Brain pericyte (primary cell): ENCODE measurements at regions not wholly inside any gene's neighbourhood (a gene's known extent, or its start where the extent isn't known, plus 50 kb on each side); places are given as distances from the start of the nearest gene placed in this dataset.
"Not testable (repeated sequence)": the region's sequence is repeated elsewhere in the genome, so short reads cannot be mapped to it uniquely, and the experiment has no call there.

ENCODE experiments used
- DNase-seq: peaks from one replicate; pipeline ENCODE4 v3.0.0-alpha.2; 2012; ENCODE audit warnings: low read depth, low spot score

DNA sequence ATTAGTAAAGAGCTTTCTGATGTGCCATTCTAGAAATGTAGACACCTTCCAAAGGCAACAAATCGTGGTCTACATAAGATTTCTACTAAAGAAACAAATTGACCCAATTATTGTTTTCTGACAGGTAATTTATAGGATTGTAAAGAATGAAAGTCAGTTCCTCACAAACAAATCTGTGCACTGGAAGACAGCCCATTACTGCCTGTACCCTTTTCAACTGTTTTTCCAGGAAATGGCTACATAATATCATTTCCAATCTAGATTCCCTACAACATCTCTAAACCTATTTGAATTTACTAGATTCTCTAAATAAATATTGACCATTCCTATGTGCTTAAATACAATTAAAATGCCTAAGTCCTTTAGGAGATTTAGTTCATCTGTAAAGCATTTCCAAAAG is 939.1 kb downstream of the FSCB start:
- DNase-seq: no peak

DNA sequence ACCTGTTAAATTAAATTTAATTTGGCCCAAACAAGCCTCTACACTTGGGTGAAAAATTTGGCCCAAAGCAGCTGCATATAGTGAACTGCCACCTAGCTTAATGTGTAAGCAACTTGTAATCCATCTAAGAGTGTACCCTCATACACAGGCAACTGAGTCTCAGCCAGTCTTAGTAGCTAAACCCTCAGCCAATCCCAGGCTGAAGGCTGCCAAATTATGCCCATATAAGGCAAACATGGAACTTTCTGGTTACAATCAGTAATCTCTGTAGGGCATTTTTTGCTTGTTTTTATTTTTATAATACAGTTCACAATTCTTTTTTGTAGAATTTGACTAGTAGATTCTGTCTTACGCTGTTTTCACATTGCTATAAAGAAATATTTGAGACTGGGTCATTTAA is 958.7 kb downstream of the FSCB start:
- DNase-seq: no peak

DNA sequence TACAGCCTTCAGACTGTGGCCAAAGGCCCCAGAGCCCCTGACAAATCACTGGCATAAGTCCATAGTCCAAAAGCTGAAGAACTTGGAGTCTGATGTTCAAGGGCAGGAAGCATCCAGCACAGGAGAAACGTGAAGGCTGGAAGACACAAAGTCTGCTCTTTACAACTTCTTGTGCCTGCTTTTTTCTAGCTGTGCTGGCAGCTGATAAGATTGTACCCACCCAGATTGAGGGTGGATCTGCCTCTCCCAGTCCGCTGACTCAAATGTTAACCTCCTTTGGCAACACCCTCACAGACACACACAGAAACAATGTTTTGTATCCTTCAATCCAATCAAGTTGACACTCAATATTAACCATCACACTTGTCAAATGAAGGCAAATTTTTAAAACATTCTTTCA is 959.5 kb downstream of the FSCB start:
- DNase-seq: not testable (repeated sequence)

DNA sequence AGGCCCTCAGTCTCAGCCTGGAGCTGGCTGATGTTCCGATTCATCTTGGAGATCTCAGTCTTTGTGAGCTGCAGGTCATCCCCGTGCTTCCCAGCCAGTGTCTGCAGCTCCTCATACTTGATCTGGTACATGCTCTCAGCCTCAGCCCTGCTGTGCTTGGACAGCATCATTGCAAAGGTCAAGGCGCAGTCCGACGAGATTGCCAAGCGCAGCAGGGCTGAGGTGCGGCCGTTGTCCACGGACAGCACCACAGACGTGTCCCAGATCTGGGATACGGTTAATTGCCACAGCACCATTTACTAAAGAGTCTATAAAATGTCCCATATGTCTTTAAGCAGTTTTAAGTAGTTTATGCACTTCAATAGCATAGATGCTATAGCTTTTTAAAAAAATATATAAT is 965.7 kb downstream of the FSCB start:
- no peak for DNase-seq

DNA sequence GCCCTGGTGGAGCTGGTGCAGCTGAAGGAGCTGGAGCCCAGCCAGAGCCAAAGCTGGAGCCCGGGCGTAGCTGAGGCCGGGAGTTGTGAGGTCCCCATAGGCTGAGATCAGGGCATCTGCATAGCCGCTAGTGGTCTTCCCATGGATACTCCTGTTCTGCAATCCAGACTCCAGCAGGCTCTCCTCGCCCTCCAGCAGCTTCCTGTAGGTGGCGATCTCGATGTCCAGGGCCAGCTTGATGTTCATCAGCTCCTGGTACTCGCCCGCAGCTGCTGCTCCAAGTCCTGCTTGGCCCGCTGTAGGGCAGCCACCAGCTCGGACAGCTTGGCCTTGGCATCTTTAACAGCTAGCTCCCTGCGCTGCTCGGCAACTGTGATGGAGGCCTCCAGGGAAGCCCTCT is 966.1 kb downstream of the FSCB start:
- no peak for DNase-seq

DNA sequence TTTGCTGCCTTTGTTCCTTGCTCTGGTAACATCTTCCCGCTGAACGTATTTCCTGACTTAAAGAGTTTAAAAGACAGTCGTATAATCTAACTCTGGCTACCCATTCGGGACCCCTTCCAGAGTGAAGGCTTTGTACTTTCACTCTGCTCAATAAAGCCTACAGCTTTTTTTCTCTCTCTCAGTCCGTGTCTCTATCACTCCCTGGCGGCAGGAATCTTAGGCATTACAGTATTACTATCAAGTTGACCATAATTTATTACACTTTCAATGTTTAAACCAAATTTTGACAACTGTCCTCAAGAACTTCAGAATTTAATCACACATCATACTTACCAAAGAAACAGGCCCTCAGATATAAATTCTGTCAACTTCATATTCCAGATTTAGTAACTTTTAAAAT is 967.9 kb downstream of the FSCB start:
- DNase-seq: no peak

DNA sequence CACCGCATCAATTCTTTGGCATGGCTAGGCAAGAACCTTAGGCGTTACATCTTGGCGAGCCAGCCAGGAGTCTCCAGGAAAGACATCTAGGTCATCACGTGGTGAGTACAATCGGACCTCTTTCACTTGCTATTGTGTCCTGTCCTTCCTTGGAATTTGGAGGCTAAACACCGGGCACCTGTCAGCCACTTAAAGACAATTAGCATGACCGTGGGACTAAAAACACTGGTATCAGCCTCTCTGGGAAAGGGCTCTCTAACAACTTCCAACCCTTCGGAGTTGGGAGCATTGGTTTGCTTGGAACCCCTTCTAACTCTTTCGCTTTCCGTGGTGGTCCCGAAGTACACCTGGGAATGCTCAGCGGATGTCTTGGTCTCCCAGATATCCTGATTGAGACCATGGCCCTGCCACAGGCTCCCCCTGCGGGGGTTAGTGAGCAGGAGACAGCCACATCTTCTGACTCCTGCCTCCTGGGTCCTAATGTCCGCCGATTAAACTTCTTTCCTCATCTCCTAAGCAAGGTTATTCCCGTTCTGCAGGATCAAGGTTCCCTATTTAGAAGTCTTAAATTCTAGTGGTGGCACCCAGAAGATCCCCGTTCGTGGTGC is 971.7 kb downstream of the FSCB start:
- DNase-seq: no peak

DNA sequence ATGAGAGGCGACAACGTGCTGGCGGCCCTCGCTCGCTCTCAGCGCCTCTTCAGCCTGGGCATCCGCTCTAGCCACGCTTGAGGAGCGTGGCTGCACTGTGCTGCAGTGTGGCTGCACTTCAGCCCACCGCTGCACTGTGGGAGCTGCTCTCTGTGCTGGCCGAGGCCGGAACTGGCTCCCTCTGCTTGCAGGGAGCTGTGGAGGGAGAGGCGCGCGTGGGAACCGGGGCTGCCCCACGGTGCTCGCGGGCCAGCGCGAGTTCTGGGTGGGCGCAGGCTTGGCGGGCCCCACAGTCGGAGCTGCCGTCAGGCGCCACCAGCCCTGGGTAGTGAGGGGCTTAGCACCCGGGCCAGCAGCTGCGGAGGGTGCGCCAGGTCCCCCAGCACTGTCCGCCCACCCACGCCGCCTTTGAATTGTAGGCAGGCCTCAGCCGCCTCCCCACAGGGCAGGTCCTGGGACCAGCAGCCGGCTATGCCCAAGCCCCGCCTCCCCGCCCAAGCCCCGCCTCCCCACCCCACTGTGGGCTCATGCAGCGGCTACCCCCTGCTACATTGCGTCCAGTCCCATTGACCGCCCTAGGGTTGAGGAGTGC is 974.2 kb downstream of the FSCB start:
- DNase-seq: no peak

DNA sequence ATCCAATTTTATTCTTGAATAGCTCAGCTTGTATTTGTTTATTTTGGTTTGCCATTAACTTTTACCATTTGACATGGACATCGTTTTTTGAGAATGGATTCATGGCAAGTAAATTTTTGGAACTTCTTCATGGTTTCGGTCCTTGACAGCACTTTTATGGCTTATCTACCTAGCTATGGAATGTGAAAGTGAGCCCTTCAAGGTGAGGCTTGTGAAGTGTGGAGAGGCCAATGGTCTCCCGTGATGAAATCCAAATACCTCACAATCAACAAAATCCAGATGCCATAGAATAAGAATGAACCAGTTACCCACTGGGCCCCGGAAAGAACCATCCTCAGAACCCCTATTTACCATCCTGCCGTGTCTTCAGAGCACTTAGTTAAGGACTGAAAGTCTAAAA is 978.8 kb downstream of the FSCB start:
- DNase-seq: no peak

DNA sequence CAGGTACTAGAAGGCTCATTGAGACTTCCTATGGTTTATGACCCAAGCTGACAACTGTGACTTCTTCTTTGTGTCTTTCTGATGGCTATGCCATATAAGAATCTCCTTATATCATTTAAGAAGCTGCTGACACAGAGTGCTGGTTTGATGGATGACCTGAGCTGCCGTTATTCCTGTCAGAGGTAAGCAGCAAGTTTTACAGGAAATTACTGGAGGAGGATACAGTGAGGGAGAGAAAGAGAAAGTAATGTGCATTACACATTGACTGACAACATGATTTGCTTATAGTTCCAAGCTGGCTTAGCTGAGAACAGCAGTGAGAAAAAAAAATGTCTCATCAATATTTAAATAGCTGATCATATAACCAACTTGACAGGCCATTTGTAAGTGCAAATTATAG is 981.4 kb downstream of the FSCB start:
- DNase-seq: no peak

DNA sequence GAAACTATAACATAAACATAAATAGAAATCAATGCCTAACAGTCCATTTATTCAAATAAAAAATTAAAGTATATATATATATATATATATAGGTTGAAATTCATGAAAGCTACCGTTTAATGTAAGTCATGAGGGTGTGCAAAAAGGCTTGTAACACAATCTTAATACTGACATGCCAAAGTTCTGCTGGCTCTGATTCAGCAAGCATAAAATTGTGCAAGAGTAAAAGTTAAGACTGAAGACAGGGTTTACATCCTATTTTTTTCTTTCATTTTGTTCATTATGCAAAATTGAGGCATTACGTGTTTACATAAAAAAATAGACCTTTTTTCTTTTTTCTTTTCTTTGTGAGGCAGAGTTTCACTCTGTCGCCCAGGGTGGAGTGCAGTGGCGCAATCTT is 984.2 kb downstream of the FSCB start:
- no peak for DNase-seq

DNA sequence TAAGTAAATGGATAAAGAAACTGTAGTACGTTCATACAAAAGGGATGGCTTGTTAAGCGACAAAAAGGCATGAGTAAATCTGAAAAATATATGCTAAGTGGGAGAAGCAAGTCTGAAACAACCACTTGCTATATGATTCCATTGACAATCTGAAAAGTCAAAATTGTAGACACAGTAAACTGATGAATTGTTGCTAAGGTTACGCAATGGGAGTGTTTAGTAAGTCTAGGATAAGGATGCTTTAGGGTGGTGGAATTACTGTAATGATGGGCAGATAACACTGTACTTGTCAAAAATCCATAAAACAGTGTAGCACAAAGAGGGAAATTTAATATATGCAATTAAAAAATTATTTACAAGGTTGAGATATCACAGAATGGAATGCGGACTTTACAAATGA is 984.9 kb downstream of the FSCB start:
- no peak for DNase-seq

DNA sequence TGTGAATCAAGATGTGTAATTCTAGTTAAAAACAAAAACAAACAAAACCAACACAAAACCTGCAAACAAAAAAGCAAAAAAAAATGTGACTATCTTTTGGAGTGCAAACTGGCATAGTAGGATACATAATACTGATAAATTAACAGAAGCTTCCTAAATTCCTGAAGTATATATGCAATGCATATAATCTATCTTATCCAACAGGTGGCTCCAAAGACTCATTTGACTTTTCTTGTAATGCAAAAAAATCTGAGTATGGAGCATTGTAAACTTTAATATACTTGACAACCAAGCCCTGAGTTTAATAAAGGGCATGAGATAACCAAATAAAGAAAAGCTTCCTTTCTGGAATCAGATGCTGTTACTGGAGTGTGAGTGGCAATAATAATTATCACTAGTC is 1003.6 kb downstream of the FSCB start:
- no peak for DNase-seq

DNA sequence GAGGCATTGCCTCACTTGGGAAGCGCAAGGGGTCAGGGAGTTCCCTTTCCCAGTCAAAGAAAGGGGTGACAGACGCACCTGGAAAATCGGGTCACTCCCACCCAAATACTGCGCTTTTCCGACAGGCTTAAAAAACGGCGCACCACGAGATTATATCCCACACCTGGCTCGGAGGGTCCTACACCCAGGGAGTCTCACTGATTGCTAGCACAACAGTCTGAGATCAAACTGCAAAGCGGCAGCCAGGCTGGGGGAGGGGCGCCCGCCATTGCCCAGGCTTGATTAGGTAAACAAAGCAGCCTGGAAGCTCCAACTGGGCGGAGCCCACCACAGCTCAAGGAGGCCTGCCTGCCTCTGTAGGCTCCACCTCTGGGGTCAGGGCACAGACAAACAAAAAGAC is 1014.7 kb downstream of the FSCB start:
- DNase-seq: not testable (repeated sequence)

DNA sequence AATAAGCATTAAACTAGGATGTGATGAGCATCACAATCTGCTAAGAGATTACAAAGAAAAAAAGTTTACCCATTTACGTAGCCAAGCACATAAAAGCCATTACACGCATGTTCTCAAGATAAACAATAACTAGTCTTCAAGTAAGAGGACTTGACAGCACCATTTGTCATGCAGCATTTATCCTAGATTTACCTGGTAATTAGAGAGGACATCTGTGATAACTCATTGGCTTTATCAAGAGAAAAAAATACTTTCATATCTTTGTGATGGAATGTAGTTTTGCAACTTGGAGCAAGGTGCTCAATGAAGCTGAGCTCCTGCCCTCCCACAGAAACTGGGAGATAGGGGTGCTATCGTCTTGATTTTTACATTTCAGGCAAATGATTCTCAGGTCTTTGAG is 1023.7 kb downstream of the FSCB start:
- DNase-seq: no peak

DNA sequence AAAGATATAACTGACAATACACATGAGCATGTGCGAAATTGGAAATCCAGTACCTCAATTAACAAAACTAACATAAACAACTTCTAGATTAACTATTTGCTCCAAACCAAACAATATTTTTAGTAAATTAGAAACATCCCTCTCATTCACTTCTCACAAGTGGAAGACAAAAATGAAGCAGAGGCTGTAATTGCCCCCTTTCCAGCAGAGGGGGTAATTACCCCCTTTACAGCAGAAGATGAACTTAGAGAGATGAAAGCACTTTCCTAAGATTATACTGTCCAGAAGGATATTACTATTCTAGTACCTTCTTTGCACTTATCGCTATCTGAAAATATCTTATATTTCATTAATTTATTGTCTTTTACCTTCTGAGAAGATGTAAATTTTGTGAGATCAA is 1025.2 kb downstream of the FSCB start:
- no peak for DNase-seq

DNA sequence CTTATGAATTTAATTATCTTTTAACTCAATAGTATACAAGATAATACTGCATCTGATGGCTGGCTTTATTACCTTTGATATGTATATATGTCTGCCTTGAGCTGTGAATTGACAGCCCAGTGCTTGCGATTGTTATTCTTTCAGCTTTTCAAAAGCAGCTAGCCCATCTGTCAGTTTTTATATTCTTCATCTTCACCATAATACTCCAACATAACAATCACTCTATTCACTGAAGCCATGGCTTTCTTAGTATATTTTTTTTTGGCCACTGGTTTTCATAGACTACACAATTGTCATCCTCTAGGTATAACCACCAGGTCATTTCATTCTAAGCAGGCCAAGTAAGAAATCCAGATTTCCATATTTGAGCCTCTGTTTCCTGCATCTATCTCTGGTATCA is 1026.1 kb downstream of the FSCB start:
- DNase-seq: no peak

DNA sequence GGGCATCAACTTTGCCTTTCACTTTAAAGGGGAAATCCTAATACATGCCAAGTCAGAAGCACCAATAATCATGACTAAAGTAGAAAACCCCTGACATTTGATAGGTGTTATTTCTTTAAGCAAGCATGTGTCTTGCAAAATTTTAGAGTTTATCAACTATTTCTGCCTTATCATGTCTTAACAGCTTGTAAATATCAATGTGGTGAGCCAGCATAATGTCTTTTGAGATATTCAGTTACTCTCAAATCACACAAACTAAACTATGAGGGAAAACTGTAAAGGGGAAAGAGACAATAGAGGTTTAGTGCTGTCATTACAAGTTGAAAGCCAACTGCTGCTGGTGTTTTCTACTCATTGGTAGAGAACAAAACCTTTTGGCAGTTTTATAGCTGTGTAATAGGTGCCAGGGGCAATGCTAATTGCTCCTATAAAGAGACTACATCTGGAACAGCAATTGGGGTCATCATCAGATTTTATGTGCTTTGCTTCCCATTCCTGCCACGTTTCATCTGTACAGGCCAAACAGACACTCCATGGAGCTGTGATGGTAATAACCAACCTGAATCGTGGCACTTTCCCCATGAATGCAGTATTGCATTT is 1027.4 kb downstream of the FSCB start:
- DNase-seq: no peak

DNA sequence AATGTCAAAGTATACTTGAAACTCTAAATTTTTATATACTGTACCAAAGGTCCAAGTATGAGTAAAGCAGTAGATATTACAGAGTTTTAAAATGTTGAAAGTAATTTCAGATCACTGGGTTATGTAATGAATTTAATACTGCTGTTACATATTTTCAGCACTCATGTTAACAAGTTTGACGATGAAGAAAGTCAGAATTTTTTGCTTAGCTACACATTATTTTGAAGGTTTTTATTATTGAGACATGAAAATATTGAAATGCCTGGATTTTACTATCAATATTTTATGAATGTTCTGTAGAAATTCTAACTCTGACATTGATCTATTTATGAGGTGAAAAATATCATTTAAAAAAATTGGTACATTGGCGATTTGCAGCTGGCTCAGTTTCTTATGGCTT is 1030.3 kb downstream of the FSCB start:
- no peak for DNase-seq

DNA sequence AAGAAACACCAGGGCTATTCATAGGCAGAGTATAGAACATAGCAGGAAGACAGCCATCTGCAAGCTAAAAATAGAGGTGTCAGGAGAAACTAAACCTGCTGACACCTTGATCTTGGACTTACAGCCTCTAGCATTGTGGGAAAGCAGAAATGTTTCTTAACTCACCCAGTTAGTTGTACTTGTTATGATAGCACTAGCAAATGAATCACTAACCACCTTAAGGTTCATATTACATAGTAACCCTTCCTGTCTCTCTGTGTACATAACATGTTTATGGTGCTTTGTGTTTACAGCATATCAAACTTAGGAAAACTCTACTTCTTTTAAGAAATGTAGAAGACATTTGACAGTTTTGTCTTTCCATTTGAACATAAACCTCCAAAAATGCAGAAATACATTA is 1031.3 kb downstream of the FSCB start:
- no peak for DNase-seq

DNA sequence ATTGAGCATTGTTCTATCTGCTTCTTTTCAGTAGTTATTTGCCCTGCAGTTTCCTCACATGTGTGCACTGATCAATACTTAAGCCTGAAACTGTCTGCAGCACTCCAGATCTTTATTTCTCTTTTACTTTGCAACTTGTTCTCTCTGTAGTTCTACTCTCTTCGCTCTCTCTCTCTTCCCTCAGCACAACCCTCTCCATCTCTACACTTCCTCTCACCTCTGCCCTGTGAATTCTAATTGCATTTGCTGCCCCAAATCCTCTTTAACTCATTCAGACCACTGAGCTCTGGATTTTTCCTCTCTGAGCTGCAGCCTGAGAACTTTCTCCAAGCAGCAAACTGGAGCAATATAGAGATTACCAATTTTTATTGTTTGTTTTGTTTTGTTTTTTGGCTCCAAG is 1035.5 kb downstream of the FSCB start:
- no peak for DNase-seq

DNA sequence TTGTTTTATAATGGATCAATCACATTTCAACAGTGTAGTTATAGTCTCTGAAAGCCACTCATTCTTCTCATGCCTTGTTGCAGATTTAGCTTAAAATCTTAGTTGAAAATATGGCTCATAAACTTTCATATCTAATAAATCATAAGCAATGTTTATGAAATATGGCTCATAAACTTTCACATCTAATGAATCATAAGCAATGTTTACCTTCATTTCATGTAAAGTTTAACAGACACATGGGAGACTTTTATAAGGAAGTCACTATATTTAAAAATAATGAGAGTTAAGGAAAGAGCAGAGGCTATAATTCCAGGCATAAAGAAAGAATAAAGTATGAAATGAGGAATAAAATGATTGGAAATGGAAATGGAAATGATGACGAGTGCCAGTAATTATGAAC is 1042.1 kb downstream of the FSCB start:
- DNase-seq: no peak

DNA sequence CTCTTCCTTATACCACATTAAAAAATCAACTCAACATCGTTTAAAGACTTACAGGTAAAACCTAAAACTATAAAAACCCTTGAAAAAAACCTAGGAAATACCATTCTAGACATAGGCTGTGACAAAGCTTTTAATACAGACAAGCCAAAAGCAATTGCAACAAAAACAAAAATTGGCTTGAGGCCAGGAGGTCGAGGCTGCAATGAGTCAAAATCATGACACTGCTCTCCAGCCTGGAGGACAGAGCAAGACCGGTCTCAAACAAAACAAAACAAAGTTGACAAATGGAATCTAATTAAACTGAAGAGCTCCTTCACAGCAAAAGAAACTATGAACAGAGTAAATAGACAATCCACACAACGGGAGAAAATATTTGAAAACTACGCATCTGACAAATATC is 1057.8 kb downstream of the FSCB start:
- no peak for DNase-seq

DNA sequence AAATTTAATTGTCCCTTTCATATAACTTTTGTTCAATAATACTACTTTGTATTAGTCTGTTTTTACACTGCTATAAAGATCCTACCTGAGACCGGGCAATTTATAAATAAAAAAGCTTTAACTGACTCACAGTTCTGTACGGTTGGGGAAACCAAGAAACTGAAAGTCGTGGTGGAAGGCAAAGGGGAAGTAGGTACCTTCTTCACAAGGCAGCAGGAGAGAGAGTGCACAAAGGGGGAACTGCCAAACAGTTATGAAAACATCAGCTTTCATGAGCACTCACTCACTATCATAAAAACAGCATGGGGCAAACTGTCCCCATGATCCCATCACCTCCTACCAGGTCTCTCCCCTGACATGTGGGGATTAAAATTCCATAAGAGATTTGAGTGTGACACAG is 1069.0 kb downstream of the FSCB start:
- no peak for DNase-seq
